ENCODE measurements at regions not wholly inside any gene's neighbourhood (a gene's known extent, or its start where the extent isn't known, plus 50 kb on each side); places are given as distances from the start of the nearest gene placed in this dataset.

GRCh38 chr13:26474286-26474685, 83.2 kb upstream of the WASF3 start:
- no peak for TF ChIP-seq CTCF (conservative IDR thresholded peaks at IDR 0.05; ENCODE audit: low read length)
- TF ChIP-seq EZH2phosphoT487 (IDR thresholded peaks at IDR 0.05; ENCODE audit: borderline replicate concordance, low read depth, low read length), result no peak

All from OCI-LY7 (cell line).